Inferior parietal cortex (tissue), 1 donor: ENCODE measurements at regions not wholly inside any gene's neighbourhood (a gene's known extent, or its start where the extent isn't known, plus 50 kb on each side); places are given as distances from the start of the nearest gene placed in this dataset.
A peak's percentile ranks its signal among the peaks of the same experiment; 100 is the strongest.
"Not testable (repeated sequence)": the region's sequence is repeated elsewhere in the genome, so short reads cannot be mapped to it uniquely, and the experiment has no call there.

Source experiments
- DNase-seq: peaks from one replicate; pipeline ENCODE4 v3.0.0-alpha.2; 2016; ENCODE audit errors: extremely low spot score

DNA sequence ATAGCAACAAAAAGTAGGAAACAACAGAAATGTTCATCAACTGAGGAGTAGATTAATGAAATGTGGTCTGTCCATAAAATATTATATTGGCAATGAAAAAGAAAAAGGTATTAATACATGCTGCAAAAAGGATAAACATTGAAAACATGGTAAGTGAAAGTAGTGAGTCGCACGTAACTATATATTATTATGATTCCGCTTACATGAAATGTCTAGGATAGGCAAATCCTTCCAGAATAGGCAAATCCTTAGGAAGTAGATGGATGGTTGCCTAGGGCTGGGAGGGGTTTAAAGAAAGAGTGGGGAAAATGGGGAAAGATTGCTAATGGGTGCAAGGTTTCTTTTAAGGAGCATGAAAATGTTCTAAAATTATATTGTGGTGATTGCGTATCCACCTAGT lies 198.1 kb upstream of the WSB1 start:
- DNase-seq: not testable (repeated sequence)

DNA sequence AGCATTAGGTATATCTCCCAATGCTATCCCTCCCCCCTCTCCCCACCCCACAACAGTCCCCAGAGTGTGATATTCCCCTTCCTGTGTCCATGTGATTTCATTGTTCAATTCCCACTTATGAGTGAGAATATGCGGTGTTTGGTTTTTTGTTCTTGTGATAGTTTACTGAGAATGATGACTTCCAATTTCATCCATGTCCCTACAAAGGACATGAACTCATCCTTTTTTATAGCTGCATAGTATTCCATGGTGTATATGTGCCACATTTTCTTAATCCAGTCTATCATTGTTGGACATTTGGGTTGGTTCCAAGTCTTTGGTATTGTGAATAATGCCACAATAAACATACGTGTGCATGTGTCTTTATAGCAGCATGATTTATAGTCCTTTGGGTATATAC lies 194.6 kb upstream of the WSB1 start:
- not testable (repeated sequence) for DNase-seq

DNA sequence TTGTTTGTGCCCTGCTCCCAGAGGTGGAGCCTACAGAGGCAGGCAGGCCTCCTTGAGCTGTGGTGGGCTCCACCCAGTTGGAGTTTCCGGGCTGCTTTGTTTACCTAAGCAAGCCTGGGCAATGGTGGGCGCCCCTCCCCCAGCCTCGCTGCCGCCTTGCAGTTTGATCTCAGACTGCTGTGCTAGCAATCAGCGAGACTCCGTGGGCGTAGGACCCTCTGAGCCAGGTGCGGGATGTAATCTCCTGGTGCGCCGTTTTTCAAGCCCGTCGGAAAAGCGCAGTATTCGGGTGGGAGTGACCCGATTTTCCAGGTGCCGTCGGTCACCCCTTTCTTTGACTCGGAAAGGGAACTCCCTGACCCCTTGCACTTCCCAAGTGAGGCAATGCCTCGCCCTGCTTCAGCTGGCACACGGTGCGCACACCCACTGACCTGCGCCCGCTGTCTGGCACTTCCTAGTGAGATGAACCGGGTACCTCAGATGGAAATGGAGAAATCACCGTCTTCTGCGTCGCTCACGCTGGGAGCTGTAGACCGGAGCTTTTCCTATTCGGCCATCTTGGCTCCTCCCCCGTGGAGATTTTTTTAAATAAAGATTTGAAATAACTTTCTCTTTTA lies 189.2 kb upstream of the WSB1 start:
- DNase-seq: not testable (repeated sequence)

DNA sequence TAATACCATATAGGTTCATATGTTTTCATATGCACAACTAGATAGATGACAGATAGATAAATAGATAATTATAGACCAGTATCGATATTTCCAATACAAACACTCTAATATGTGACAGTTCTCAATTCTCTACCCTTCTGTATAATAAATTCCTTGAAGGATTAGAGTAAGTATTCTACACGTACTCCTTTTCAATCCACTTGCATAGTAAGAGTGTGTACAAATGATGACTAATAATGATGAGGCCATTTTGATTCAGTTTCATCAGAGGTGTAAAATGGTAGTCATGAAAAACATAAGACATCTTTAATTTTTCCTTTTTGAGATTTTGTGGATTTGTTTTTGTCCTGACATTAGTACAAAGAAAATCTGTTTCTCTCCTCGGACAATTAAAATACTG lies 188.3 kb upstream of the WSB1 start:
- DNase-seq: no peak

DNA sequence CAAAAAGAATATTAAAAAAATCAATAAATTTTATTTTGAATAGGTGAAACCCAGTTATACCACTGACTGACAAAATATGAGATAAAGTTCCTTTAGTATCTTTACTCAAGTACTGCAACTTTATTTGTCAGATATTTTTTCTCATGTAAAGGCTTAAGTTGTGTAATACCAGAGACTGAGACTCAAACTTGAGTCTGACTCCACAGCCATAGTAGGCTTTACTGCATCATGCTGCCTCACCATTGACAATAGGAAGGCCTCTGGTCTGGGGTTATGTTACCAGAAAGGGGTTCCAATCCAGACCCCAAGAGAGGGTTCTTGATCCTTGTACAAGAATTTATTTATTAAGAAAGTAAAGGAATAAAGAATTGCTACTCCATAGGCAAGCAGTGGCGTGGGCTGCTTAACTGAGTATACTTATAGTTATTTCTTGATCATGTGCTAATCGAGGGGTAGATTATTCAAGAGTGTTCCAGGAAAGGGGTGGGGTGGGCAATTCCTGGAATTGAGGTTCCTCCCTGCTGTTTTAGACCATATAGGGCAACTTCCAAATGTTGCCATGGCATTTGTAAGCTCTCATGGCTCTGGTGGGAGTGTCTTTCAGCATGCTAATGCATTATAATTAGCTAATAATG lies 187.4 kb upstream of the WSB1 start:
- peak; percentile 3 for DNase-seq

DNA sequence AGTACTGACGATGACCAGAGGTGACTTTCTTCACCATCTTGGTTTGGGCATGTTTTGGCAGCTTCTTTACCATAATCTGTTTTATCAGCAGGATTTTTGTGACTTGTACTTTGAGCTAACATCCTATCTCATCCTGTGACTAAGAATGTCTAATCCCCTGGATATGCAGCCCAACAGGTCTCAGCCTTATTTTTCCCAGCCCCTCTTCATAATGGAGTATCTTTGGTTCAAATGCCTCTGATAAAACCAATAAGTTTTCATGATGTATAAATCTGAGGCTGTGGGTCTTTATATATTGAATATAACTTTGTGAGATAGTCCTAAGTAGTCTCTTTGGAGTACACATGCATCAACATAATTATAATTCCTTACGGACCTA lies 186.9 kb upstream of the WSB1 start:
- DNase-seq: no peak

DNA sequence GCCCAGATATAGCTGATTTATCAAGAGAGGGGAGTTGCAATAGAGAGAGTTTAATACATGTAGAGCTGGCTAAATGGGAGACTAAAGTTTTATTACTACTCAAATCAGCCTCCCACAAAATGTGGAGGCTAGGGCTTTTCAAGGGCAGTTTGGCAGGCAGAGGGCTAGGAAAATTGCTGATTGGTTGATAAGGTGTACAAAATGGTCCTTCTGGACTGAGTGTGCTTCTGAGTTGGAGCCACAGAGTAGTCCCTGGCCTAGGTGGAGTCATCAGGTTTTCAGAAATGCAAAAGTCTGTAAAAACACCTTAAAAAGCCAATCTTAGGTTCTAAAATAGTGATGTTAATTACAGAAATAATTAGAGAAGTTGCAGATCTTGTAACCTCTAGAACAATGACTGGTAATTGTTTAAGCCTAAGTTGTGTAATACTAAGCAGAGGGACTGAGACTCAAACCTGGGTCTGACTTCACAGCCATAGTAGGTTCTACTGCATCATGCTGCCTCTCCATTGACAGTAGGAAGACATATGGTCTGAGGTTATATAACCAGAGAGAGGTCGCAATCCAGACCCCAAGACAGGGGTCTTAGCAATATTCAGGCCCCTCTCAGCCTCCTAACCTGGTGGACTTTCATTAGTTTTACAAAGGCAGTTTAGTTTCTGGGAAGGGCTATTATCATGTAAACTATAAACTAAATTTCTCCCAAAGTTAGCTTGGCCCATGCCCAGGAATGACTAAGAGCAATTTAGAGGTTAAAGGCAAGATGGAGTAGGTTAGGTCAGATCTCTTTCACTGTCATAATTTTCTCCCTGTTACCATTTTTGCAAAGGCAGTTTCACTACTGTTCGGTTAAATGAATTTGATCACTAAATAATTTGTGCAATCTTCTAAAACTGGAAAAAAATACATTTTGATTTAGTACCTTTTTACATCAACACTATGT lies 186.3 kb upstream of the WSB1 start:
- DNase-seq: not testable (repeated sequence)

DNA sequence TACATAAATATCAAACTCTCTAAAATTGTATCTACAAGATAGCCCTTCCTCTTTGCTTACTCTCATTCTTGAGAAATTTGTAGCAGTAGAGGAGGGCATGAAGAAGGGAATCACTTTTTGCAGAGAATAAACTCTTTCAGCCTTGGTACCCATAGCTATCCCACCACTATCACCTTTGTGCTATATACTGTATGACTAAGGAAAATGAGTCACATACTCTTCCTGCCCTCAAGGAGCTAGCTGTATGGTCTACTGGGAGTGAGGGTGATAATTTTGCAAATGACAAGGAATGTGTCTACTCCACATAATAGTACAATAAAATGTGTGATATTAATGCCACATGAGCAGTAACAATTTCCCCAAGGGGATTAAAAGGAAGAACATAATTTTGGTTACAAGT lies 184.6 kb upstream of the WSB1 start:
- DNase-seq: no peak

DNA sequence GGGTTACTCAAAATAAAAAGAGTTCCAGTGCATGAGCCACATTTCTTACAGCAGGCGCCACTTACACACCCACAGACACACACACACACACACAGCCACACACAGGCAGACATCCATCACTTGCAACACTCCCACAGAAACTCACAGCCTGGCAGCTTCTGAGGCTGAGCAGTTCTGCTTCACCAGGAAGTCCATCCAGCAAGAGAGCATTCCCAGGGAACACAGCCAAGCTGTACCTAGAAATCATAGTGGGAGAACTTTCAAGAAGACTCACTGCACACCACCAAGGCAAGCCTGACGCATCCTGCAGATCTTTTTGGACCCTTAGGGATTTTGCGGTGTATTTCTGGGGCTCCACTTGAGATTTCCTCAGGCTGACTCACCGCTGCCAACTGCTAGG lies 140.9 kb upstream of the WSB1 start:
- peak; percentile 57 for DNase-seq

DNA sequence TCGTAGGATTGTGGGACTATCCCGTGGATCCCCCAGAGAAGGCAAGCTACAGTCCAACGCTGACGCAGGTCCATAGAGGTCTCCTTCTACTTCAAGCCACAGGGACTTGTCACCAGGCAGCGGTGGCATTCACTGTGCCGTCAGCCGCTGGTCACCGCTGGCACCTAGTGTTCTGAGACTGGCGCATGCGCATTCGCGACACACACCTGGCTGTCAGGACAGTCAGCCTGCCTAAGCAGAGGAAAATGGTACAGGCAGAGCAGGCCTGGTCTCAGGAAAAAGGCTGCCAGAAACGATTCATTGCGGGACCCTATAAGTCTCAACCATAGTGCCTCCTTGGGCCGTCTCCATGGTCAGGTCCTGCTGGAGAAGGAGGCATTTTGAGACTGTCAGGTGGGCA lies 138.0 kb upstream of the WSB1 start:
- no peak for DNase-seq

DNA sequence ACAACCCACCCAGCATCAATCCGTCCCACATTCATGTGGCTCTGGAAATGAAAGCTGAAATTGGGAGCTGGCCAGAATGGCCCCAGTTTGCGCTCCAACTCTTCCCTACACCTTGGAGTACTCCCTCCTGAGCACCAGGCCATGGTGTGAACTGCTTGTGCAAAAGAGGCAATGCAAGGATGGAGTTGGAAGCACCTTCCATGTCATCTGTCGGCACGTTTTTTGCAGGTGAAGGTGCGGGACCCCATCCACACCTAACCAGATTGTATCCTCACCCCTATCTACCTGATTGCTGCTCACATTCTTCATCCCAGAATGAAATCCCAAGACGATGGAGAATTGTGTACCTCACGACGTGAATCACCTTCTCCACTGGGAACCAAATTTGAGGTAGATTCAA lies 136.6 kb upstream of the WSB1 start:
- DNase-seq: no peak

DNA sequence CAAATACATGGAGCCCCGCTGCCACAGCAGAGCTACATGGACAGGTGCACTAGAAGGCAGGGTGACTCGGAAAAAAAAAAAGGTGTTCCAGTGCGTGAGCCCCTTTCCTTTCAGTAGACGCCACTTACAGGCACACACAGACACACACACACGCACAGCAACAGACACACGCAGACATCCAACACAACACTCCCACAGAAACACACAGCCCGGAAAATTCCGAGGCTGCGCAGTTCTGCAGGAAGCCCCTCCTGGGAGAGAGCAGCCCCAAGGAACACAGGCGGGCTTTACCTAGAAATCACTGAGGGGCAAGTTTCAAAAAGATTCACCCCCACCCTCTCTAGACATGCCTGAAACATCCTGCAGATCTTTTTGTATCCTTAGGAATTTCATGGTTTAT lies 136.0 kb upstream of the WSB1 start:
- no peak for DNase-seq

DNA sequence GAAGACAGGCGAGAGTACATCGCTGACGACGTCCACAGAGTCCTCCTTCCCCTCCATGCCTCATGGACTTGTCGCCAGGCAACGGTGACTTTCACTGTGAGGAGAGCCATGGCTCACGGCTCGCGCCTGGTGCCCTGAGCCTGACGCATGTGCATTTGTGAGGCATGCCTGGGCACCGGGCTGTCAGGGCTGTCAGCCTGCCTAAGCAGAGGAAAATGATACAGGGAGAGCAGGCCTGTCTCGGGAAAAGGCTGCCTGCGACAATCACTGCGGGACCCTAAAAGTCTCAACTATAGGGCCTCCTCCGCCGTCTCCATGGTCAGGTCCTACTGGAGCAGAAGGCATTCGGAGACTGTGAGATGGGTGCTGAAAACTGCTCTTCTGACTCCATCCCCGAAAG lies 135.5 kb upstream of the WSB1 start:
- DNase-seq: no peak

DNA sequence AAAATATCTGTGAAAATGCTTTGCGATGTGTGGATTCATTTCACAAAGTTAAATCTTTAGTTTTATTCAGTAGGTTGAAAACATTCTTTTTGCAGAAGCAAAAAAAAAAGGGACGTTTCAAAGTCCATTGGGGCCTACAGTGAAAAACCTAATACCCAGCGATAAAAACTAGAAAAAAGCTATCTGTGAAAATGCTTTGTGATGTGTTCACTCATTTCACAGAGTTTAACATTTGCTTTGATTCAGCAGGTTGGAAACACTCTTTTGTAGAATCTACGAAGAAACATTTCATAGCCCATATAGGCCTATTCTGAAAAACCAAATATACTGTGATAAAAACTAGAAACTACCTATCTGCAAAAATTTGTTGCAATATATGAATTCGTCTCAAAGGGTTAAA lies 113.6 kb upstream of the WSB1 start:
- DNase-seq: no peak

DNA sequence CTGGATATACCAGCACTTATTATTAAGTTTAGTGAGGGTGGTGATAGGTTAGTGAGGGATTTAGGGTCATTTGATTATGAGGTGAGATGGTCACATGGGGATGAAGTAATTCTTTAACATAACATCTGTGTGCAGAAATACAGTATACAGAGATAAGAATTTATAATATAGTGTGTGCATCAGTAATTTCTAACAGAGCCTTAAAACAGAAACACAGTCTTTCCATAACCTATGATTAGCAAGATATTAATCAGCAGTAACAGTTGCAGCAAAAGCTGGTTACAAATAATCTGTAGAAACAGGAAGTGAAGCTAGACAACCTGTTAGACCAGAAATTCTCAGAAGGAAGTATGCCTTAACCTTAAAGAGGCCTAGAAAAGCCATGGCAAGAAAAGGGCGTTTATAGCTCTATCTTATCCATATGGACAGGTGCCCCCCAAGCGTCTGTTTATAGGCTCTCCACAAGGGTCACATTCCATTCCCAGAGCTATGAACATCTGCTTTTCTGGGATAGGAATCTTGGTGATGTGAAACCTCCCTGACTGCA lies 112.5 kb upstream of the WSB1 start:
- not testable (repeated sequence) for DNase-seq

DNA sequence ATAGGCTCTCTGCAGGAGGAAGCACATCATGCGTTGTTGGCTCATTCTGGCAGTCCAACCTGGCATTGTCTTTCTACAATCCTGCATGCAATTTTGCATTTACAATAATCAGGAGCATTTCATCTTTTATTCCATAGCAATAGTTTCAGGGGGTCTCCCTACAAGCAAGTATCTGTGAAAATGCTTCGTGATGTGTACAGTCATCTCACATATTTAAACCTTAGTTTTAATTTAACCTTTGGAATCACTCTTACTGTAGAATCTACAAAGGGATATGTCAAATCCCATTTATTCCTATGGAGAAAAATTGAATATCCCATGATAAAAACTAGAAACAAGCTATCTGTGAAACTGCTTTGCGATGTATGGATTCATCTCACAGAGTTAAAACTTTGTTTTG lies 112.0 kb upstream of the WSB1 start:
- DNase-seq: no peak

DNA sequence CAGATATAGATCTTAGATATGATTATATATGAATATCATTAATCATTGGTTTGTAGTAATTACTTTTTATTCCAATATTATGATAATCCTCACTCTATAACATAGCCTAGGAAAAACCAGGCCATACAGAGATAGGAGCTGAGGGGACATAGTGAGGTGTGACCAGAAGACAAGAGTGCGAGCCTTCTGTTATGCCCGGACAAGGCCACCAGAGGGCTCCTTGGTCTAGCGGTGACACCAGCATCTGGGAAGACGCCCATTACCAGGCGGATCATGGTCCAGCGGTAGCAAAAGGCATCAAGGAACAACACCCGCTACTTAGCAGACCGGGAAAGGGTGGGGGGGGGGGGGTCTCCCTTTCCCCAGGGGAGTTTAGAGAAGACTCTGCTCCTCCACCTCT lies 96.4 kb upstream of the WSB1 start:
- not testable (repeated sequence) for DNase-seq

DNA sequence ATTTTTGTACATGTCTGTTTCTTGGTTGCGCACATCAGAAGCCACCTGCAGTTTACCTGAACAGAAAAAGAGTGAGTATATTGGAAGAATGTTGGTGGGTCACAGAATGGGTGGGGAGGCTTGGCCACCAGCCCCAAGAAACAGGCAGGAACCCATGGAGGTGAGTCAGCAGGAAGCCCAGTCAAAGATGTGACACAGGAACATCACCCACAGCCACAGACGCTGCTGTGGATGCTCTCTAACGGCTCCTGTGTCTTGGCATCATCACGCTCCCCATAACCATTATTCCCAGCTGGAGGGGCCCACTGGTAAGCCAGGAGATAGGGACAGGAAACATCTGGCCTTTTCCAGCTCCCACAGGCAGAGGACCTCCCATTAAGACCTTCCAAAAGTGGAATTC lies 94.0 kb upstream of the WSB1 start:
- DNase-seq: no peak

DNA sequence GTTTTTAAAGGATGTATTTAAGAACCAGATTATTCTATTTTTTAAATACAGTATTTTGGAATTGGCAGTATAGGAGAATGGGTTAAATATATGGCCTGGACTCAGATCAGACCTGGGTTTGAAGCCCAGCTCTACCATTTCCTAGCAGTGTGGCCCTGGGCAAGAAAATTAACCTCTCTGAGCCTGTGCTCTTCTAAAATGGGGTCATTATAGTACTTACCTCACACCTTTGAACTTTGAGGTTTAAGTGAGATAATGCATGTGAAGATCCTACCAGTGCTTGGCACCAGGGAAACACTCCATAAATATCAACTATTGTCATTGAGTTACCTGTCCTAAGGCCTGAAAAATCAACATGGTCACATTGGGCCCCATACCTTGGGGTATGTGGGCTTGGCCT lies 93.4 kb upstream of the WSB1 start:
- DNase-seq: no peak

DNA sequence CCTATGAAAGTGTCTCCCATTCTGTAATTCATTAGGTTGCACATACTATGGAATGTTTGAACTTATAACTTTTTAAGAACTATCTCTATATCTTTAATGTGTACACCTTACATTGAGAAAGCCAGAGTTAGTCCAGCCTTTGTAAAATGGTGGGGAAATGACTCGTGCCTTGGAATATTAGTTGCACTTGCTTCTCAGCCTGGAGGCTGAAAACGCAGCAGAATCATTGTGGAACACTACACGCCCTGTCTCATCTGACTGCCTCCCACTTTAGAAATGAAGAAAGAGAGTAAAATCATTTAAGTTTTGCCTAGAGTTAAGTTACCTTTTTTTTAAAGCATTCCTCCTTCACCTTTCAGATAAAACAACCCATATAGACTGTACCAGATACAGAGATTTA lies 90.7 kb upstream of the WSB1 start:
- DNase-seq: no peak

DNA sequence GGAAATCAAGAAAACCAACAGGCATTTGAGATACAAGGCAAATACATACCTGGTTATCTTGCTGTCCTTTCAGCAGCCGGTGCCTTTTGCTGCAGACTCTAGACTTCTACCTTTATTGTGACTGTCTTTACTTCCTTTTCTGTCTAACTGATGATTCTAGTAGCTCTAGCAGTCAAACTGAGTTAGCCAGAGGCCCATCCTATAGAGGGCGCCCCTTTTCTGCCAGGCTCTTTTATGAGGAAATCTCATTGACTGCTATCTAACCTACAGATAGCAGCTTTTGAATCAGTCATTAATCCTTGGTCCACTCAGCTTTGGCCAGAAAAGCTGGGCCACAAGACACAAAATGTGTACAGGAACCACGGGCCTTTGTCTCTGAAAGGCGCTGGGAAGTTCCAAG lies 87.5 kb upstream of the WSB1 start:
- DNase-seq: no peak

DNA sequence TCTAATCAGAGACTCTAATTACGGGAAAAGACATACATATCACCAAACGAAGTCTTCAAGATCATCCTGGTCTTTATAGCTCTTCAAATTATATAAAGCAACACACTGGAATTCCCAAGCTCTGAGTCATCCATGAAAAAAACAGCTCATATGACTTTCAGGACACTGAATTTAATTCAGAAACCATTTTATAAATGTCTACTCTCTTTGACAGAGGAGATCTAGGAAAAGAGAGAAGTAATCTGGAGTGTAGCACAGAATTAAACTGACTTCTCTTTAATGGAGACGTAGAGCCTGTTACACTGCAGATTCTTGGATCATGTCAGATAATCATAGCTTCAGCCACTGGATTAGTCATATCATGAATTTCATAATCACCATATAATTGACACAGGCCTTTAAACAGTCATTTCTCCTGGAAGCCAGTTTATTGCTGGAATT lies 86.8 kb upstream of the WSB1 start:
- no peak for DNase-seq

DNA sequence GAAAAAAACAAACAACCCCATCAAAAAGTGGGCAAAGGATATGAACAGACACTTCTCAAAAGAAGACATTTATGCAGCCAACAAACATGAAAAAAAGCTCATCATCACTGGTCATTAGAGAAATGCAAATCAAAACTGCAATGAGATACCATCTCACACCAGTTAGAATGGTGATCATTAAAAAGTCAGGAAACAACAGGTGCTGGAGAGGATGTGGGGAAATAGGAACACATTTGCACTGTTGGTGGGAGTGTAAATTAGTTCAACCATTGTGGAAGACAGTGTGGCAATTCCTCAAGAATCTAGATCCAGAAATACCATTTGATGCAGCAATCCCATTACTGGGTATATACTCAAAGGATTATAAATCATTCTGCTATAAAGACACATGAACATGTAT lies 85.5 kb upstream of the WSB1 start:
- DNase-seq: not testable (repeated sequence)
